ENCODE measurements at regions not wholly inside any gene's neighbourhood (a gene's known extent, or its start where the extent isn't known, plus 50 kb on each side); places are given as distances from the start of the nearest gene placed in this dataset.

DNA sequence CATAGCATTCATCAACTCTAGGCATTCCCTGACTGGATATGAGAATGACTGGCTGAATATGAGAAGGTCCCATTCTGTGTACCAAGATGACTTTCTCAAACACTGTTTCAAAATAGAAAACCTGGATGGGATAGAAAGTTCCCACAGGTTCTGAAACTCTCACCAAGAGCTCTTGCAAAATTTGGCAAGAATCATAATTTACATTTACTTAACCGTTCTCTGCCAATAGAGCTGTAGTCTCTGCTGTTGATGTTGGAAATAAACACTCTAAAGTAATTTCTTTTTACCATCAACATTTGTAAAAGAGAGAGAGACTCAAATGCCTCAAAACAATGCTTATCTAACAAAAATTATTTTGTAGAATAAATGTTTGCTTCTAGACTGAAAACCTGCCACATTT is 221.1 kb downstream of the LMO4 start:
- TF ChIP-seq, protein P1, sequence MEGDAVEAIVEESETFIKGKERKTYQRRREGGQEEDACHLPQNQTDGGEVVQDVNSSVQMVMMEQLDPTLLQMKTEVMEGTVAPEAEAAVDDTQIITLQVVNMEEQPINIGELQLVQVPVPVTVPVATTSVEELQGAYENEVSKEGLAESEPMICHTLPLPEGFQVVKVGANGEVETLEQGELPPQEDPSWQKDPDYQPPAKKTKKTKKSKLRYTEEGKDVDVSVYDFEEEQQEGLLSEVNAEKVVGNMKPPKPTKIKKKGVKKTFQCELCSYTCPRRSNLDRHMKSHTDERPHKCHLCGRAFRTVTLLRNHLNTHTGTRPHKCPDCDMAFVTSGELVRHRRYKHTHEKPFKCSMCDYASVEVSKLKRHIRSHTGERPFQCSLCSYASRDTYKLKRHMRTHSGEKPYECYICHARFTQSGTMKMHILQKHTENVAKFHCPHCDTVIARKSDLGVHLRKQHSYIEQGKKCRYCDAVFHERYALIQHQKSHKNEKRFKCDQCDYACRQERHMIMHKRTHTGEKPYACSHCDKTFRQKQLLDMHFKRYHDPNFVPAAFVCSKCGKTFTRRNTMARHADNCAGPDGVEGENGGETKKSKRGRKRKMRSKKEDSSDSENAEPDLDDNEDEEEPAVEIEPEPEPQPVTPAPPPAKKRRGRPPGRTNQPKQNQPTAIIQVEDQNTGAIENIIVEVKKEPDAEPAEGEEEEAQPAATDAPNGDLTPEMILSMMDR (IDR thresholded peaks at IDR 0.05; ENCODE audit: insufficient read depth, low read length) = no peak
- TF ChIP-seq POLR2AphosphoS5 (IDR thresholded peaks at IDR 0.05; ENCODE audit: low read depth) = no peak
- TF ChIP-seq REST (IDR thresholded peaks at IDR 0.05; ENCODE audit: insufficient replicate concordance, low read depth) = no peak
- TF ChIP-seq SPI1 (IDR thresholded peaks at IDR 0.05; ENCODE audit: borderline replicate concordance, low read depth) = no peak
- TF ChIP-seq GABPA (IDR thresholded peaks at IDR 0.05; ENCODE audit: low read depth) = no peak

Measured in HL-60 (cell line).